BJ (cell line): ENCODE measurements at regions not wholly inside any gene's neighbourhood (a gene's known extent, or its start where the extent isn't known, plus 50 kb on each side); places are given as distances from the start of the nearest gene placed in this dataset.
"Not testable (repeated sequence)": the region's sequence is repeated elsewhere in the genome, so short reads cannot be mapped to it uniquely, and the experiment has no call there.

Experiments used
- CTCF ChIA-PET: fragments of 350-600 bp; formaldehyde crosslinking; extraction: SDS; loops from one replicate; lab custom pipeline; 2021; ENCODE audit warnings: antibody characterized with exemption, inconsistent platforms; lab: Yijun Ruan, JAX
- POLR2A ChIA-PET: fragments of 300-600 bp; sonication (Branson Sonifier 250); formaldehyde crosslinking; extraction: SDS; loops from one replicate; lab custom pipeline; 2021; ENCODE audit warnings: antibody characterized with exemption; lab: Charles Lee
- DNase-seq: peaks from one replicate; pipeline ENCODE4 v3.0.0-alpha.2; 2011; ENCODE audit warnings: low read depth
- H3K27me3 ChIP-seq: 2 replicates; pipeline ENCODE4 v1.6.0; 2011; ENCODE audit warnings: low read length; ENCODE audit not compliant: control insufficient read depth, insufficient read depth
- H3K36me3 ChIP-seq: 2 replicates; pipeline ENCODE4 v1.5.1; 2011; ENCODE audit warnings: low read length; ENCODE audit not compliant: control insufficient read depth, insufficient read depth
- H3K4me3 ChIP-seq: 2 replicates; pipeline ENCODE4 v1.5.1; 2011; ENCODE audit warnings: low read depth, mild to moderate bottlenecking, control low read depth, low read length
- CTCF ChIP-seq: IDR thresholded peaks from 2 replicates; pipeline ENCODE4 v1.5.1; 2011; ENCODE audit warnings: low read depth, mild to moderate bottlenecking, control low read depth, inconsistent platforms, low read length, moderate library complexity; ENCODE audit not compliant: insufficient read depth

- CTCF ChIA-PET: no interaction called here
These were observed 132.6 kb downstream of the GPR63 start for GRCh38 chr6:96704713-96705112.

GRCh38 chr6:96702626-96703025, 134.7 kb downstream of the GPR63 start:
- ChIA-PET CTCF (interaction anchor here (1.2 kb wide), 1 partner anchor 30 kb away, joined by 3 read pairs; no protein-coding TSS in a partner anchor), POLR2A (no interaction called here)
- no peak for DNase-seq
- Histone ChIP-seq H3K4me3 (no peak overlapping the region), H3K36me3 (no peaks in the 10 kb centered on the region), H3K27me3 (no peaks in the 10 kb centered on the region)
- no peak for TF ChIP-seq CTCF

More at GRCh38 chr6:96704713-96705112, 132.6 kb downstream of the GPR63 start:
- TF ChIP-seq CTCF: no peak
- POLR2A ChIA-PET: no interaction called here
- no peak overlapping the region for H3K4me3 ChIP-seq
- no peaks in the 10 kb centered on the region for H3K36me3 ChIP-seq
- no peaks in the 10 kb centered on the region for H3K27me3 ChIP-seq
- no peak for DNase-seq

GRCh38 chr6:96700915-96701314, 136.4 kb downstream of the GPR63 start:
- ChIA-PET CTCF (no interaction called here), POLR2A (no interaction called here)
- no peak for TF ChIP-seq CTCF
- DNase-seq: no peak
- no peaks in the 10 kb centered on the region for H3K27me3 ChIP-seq
- H3K36me3 ChIP-seq: no peaks in the 10 kb centered on the region
- no peak overlapping the region for H3K4me3 ChIP-seq

GRCh38 chr6:96694429-96694828, 131.5 kb downstream of the FHL5 start:
- H3K36me3 ChIP-seq, DNase-seq, H3K4me3 ChIP-seq, CTCF ChIA-PET, POLR2A ChIA-PET, H3K27me3 ChIP-seq: not testable (repeated sequence)

- no peak for TF ChIP-seq CTCF
- Histone ChIP-seq H3K27me3 (no peaks in the 10 kb centered on the region), H3K4me3 (no peak overlapping the region), H3K36me3 (no peaks in the 10 kb centered on the region)
- ChIA-PET CTCF (interaction anchor here (0.7 kb wide), 1 partner anchor 78 kb away, joined by 3 read pairs; no protein-coding TSS in a partner anchor), POLR2A (no interaction called here)
- DNase-seq: no peak
These were observed 124.2 kb downstream of the FHL5 start for GRCh38 chr6:96687121-96687520.

GRCh38 chr6:96685702-96686101, 122.8 kb downstream of the FHL5 start:
- no peak for DNase-seq
- no peak for TF ChIP-seq CTCF
- no peaks in the 10 kb centered on the region for H3K27me3 ChIP-seq
- no peak overlapping the region for H3K4me3 ChIP-seq
- no peaks in the 10 kb centered on the region for H3K36me3 ChIP-seq
- ChIA-PET CTCF (no interaction called here), POLR2A (no interaction called here)
